ENCODE measurements at regions not wholly inside any gene's neighbourhood (a gene's known extent, or its start where the extent isn't known, plus 50 kb on each side); places are given as distances from the start of the nearest gene placed in this dataset.

GRCh38 chr9:19732441-19732951 lies 56.3 kb downstream of the SLC24A2 start:
- Mint-ChIP-seq H3K4me1 (no peaks in the 10 kb centered on the region), H3K27me3 (no peaks in the 10 kb centered on the region), H3K36me3 (ENCODE audit: low read depth) (no peaks in the 10 kb centered on the region), H3K4me3 (no peak overlapping the region), H3K27ac (no peak overlapping the region), H3K9me3 (no peaks in the 10 kb centered on the region)
- no peak for TF ChIP-seq CTCF (IDR thresholded peaks at IDR 0.05)
- CTCF ChIA-PET, result no interaction called here
- DNase-seq (no peak), ATAC-seq (ENCODE audit: low read depth) (no peak)
- intact Hi-C loops (cut with micrococcal nuclease), result no loop called here
- POLR2A ChIA-PET, result no interaction called here

- intact Hi-C loops (cut with micrococcal nuclease), result no loop called here
- CTCF ChIA-PET, result interaction anchor here (0.9 kb wide), 1 partner anchor 14 kb away, joined by 4 read pairs; no protein-coding TSS in a partner anchor
Measured at GRCh38 chr9:19728101-19728500, 60.7 kb downstream of the SLC24A2 start.

GRCh38 chr9:19725970-19726369 lies 62.9 kb downstream of the SLC24A2 start:
- H3K36me3 Mint-ChIP-seq (ENCODE audit: low read depth), result no peaks in the 10 kb centered on the region
- no peaks in the 10 kb centered on the region for H3K9me3 Mint-ChIP-seq
- no peak for TF ChIP-seq CTCF (IDR thresholded peaks at IDR 0.05)
- DNase-seq (no peak), ATAC-seq (ENCODE audit: low read depth) (no peak)
- no peak overlapping the region for H3K27ac Mint-ChIP-seq
- no peak overlapping the region for H3K4me3 Mint-ChIP-seq
- H3K4me1 Mint-ChIP-seq, result no peaks in the 10 kb centered on the region
- ChIA-PET CTCF (no interaction called here), POLR2A (no interaction called here)
- H3K27me3 Mint-ChIP-seq, result no peaks in the 10 kb centered on the region
- intact Hi-C loops (cut with micrococcal nuclease), result no loop called here

More at GRCh38 chr9:19728101-19728500, 60.7 kb downstream of the SLC24A2 start:
- no peak for TF ChIP-seq CTCF (IDR thresholded peaks at IDR 0.05)
- ATAC-seq (ENCODE audit: low read depth), result no peak
- Mint-ChIP-seq H3K9me3 (no peaks in the 10 kb centered on the region), H3K27ac (no peak overlapping the region), H3K27me3 (no peaks in the 10 kb centered on the region), H3K4me1 (no peaks in the 10 kb centered on the region), H3K36me3 (ENCODE audit: low read depth) (no peaks in the 10 kb centered on the region), H3K4me3 (no peak overlapping the region)
- POLR2A ChIA-PET, result no interaction called here
- no peak for DNase-seq

GRCh38 chr9:19720377-19720776 lies 68.5 kb downstream of the SLC24A2 start:
- no peaks in the 10 kb centered on the region for H3K4me1 Mint-ChIP-seq
- no peak overlapping the region for H3K4me3 Mint-ChIP-seq
- H3K36me3 Mint-ChIP-seq (ENCODE audit: low read depth), result no peaks in the 10 kb centered on the region
- CTCF ChIA-PET, result no interaction called here
- no peak for TF ChIP-seq CTCF (IDR thresholded peaks at IDR 0.05)
- no peaks in the 10 kb centered on the region for H3K9me3 Mint-ChIP-seq
- DNase-seq, result no peak
- POLR2A ChIA-PET, result no interaction called here
- no peaks in the 10 kb centered on the region for H3K27me3 Mint-ChIP-seq
- no peak overlapping the region for H3K27ac Mint-ChIP-seq
- intact Hi-C loops (cut with micrococcal nuclease), result no loop called here
- no peak for ATAC-seq (ENCODE audit: low read depth)

- POLR2A ChIA-PET, result no interaction called here
- H3K36me3 Mint-ChIP-seq (ENCODE audit: low read depth), result no peaks in the 10 kb centered on the region
- ATAC-seq (ENCODE audit: low read depth), result no peak
- H3K4me3 Mint-ChIP-seq, result no peak overlapping the region
- H3K27me3 Mint-ChIP-seq, result no peaks in the 10 kb centered on the region
- intact Hi-C loops (cut with micrococcal nuclease), result no loop called here
- no peak for TF ChIP-seq CTCF (IDR thresholded peaks at IDR 0.05)
- H3K9me3 Mint-ChIP-seq, result no peaks in the 10 kb centered on the region
- H3K4me1 Mint-ChIP-seq, result no peaks in the 10 kb centered on the region
- CTCF ChIA-PET, result no interaction called here
- no peak for DNase-seq
- H3K27ac Mint-ChIP-seq, result no peak overlapping the region
Measured at GRCh38 chr9:19703702-19704101, 85.1 kb downstream of the SLC24A2 start.

Data from activated B cell treated with CpG ODN at 0.5 μM for 24 hours (primary cell).